Vagina (tissue), 2 donors: ENCODE measurements at regions not wholly inside any gene's neighbourhood (a gene's known extent, or its start where the extent isn't known, plus 50 kb on each side); places are given as distances from the start of the nearest gene placed in this dataset.

Source experiments
- POLR2A ChIP-seq, 2 donors: fragments of 450-650 bp; IDR thresholded peaks; one replicate each; pipeline ENCODE4 v1.6.1; 2017; ENCODE audit warnings: antibody characterized with exemption in 2 of 2, mild to moderate bottlenecking in 2 of 2, moderate library complexity in 2 of 2
- POLR2AphosphoS5 ChIP-seq, 2 donors: sonication (generic); formaldehyde crosslinking; IDR thresholded peaks; one replicate each; pipeline ENCODE4 v1.9.0; 2017; ENCODE audit warnings: antibody characterized with exemption in 2 of 2, mild to moderate bottlenecking in 2 of 2, low read depth in 1 of 2; ENCODE audit not compliant: insufficient read depth in 1 of 2
- TF ChIP-seq, protein P1 (sequence below), 3 experiments: fragments of 450-650 bp in 2 of 3; fragments of 200-600 bp in 1 of 3; sonication (generic) in 1 of 3; IDR thresholded peaks; one replicate each; pipeline ENCODE4 v1.5.1; 2017 to 2019; ENCODE audit warnings: antibody characterized with exemption in 3 of 3, mild to moderate bottlenecking in 2 of 3, moderate library complexity in 2 of 3

DNA sequence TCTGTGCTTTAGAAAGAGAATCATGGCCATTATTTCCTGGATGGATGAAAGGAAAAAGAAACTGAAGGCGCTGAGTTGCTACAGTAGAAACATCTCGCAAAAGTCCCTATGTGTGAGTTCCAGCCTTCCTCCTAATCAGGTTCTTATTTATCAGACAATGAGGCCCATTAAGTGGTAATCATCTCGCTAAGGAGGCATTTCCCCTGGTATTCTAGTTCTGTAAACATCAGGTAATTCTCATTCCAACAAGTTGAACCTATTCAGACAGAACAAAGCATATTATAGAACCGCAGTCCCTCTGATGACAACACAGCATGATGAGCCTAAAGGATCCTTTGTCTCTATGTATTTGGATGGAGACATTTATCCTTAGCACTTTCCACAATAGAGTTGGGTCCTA is 205.7 kb upstream of the MAOA start:
- TF ChIP-seq, protein P1, sequence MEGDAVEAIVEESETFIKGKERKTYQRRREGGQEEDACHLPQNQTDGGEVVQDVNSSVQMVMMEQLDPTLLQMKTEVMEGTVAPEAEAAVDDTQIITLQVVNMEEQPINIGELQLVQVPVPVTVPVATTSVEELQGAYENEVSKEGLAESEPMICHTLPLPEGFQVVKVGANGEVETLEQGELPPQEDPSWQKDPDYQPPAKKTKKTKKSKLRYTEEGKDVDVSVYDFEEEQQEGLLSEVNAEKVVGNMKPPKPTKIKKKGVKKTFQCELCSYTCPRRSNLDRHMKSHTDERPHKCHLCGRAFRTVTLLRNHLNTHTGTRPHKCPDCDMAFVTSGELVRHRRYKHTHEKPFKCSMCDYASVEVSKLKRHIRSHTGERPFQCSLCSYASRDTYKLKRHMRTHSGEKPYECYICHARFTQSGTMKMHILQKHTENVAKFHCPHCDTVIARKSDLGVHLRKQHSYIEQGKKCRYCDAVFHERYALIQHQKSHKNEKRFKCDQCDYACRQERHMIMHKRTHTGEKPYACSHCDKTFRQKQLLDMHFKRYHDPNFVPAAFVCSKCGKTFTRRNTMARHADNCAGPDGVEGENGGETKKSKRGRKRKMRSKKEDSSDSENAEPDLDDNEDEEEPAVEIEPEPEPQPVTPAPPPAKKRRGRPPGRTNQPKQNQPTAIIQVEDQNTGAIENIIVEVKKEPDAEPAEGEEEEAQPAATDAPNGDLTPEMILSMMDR (IDR thresholded peaks at IDR 0.05), result no peak
- TF ChIP-seq POLR2A (IDR thresholded peaks at IDR 0.05), result no peak
- TF ChIP-seq POLR2AphosphoS5 (IDR thresholded peaks at IDR 0.05; ENCODE audit: insufficient read depth in 1 of 2, low read depth in 1 of 2), result no peak
